Keratinocyte (primary cell): ENCODE measurements at regions not wholly inside any gene's neighbourhood (a gene's known extent, or its start where the extent isn't known, plus 50 kb on each side); places are given as distances from the start of the nearest gene placed in this dataset.

Source experiments
- EZH2 ChIP-seq: IDR thresholded peaks from one replicate; pipeline ENCODE4 v1.6.1; 2012; ENCODE audit warnings: inconsistent platforms, mild to moderate bottlenecking, low read length, moderate library complexity
- TF ChIP-seq, protein P1 (sequence below), 3 experiments: IDR thresholded peaks in 1 of 3; conservative IDR thresholded peaks in 1 of 3; optimal IDR thresholded peaks in 1 of 3; 2 replicates in 2 of 3; 3 replicates in 1 of 3; pipeline versions ENCODE3 to v1.5.1; 2011; ENCODE audit warnings: low read length in 3 of 3, mild to moderate bottlenecking in 3 of 3, moderate library complexity in 2 of 3, control low read depth in 1 of 3, inconsistent platforms in 1 of 3; ENCODE audit not compliant: insufficient read depth in 2 of 3; ENCODE audit errors: extremely low read depth in 1 of 3

DNA sequence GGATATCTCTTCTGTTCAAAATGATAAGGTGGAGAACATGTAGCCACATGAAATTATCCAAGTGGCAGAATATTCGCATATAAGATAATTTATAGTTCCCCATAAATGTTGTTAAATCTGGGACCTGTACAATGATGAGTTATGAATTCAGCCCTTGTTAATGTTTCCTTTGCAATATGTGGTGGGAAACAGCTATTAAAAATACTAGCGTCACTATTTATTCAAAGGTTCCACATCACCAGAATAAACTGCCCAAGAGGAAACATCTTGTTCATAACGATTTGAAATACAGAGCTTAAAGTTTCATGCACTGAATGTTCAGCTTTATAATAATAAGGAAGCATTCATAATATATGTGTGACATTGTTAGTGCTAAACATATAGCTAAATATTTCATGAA is 223.9 kb upstream of the TCF4 start:
- TF ChIP-seq, protein P1, sequence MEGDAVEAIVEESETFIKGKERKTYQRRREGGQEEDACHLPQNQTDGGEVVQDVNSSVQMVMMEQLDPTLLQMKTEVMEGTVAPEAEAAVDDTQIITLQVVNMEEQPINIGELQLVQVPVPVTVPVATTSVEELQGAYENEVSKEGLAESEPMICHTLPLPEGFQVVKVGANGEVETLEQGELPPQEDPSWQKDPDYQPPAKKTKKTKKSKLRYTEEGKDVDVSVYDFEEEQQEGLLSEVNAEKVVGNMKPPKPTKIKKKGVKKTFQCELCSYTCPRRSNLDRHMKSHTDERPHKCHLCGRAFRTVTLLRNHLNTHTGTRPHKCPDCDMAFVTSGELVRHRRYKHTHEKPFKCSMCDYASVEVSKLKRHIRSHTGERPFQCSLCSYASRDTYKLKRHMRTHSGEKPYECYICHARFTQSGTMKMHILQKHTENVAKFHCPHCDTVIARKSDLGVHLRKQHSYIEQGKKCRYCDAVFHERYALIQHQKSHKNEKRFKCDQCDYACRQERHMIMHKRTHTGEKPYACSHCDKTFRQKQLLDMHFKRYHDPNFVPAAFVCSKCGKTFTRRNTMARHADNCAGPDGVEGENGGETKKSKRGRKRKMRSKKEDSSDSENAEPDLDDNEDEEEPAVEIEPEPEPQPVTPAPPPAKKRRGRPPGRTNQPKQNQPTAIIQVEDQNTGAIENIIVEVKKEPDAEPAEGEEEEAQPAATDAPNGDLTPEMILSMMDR (optimal IDR thresholded peaks at IDR 0.05 in 1 of 3, IDR thresholded peaks at IDR 0.05 in 1 of 3, conservative IDR thresholded peaks at IDR 0.05 in 1 of 3; ENCODE audit: extremely low read depth in 1 of 3, insufficient read depth in 2 of 3, low read length in 3 of 3) = no peak
- TF ChIP-seq EZH2 = no peak
